DND-41 (cell line): ENCODE measurements at regions not wholly inside any gene's neighbourhood (a gene's known extent, or its start where the extent isn't known, plus 50 kb on each side); places are given as distances from the start of the nearest gene placed in this dataset.
"Not testable (repeated sequence)": the region's sequence is repeated elsewhere in the genome, so short reads cannot be mapped to it uniquely, and the experiment has no call there.

ENCODE experiments used
- ATAC-seq: fragments of 200-7000 bp; cut with Tn5 transposase; 3 replicates; pipeline ENCODE4 v1.9.1; 2021; ENCODE audit warnings: low read depth; ENCODE audit not compliant: insufficient read depth
- DNase-seq: peaks from one replicate; pipeline ENCODE4 v3.0.0-alpha.2; 2020
- H2AFZ ChIP-seq: 2 replicates; pipeline ENCODE4 v1.6.0; 2012; ENCODE audit warnings: low read depth, low read length
- H3K27ac ChIP-seq: 2 replicates; pipeline ENCODE4 v1.5.1; 2012; ENCODE audit warnings: low read length, inconsistent platforms
- H3K27me3 ChIP-seq: fragments of 200-600 bp; sonication (generic); 2 replicates; pipeline ENCODE4 v1.6.0; 2012; ENCODE audit warnings: low read length, mild to moderate bottlenecking, inconsistent platforms; ENCODE audit not compliant: insufficient read depth, poor library complexity
- H3K36me3 ChIP-seq: 2 replicates; pipeline ENCODE4 v1.5.1; 2012; ENCODE audit warnings: low read length, inconsistent platforms; ENCODE audit not compliant: insufficient read depth
- H3K4me1 ChIP-seq: 2 replicates; pipeline ENCODE4 v1.5.1; 2012; ENCODE audit warnings: mild to moderate bottlenecking, low read length; ENCODE audit not compliant: insufficient read depth
- H3K4me2 ChIP-seq: 2 replicates; pipeline ENCODE4 v1.6.0; 2012; ENCODE audit warnings: mild to moderate bottlenecking, moderate library complexity, low read length, inconsistent platforms; ENCODE audit not compliant: insufficient read depth
- H3K4me3 ChIP-seq, 2 experiments: fragments of 200-600 bp in 1 of 2; shearing (Covaris generic) in 1 of 2; 2 replicates each; pipeline ENCODE4 v1.5.1; 2012 to 2016; ENCODE audit warnings: inconsistent platforms in 2 of 2, low read length in 2 of 2, mild to moderate bottlenecking in 2 of 2, low read depth in 1 of 2, moderate library complexity in 1 of 2
- H3K79me2 ChIP-seq: 2 replicates; pipeline ENCODE4 v1.6.0; 2012; ENCODE audit warnings: low read length, inconsistent platforms; ENCODE audit not compliant: insufficient read depth
- H3K9ac ChIP-seq: 2 replicates; pipeline ENCODE4 v1.6.0; 2012; ENCODE audit warnings: low read depth, mild to moderate bottlenecking, inconsistent platforms, low read length, moderate library complexity
- H3K9me3 ChIP-seq: 2 replicates; pipeline ENCODE4 v1.5.1; 2012; ENCODE audit warnings: low read length, moderate library complexity, mild to moderate bottlenecking, inconsistent platforms; ENCODE audit not compliant: insufficient read depth, severe bottlenecking
- H4K20me1 ChIP-seq: 2 replicates; pipeline ENCODE4 v1.6.0; 2012; ENCODE audit warnings: low read length; ENCODE audit not compliant: insufficient read depth
- EZH2 ChIP-seq: IDR thresholded peaks from 3 replicates; pipeline ENCODE4 v1.6.1; 2012; ENCODE audit warnings: borderline replicate concordance, low read depth, mild to moderate bottlenecking, moderate library complexity, low read length, inconsistent platforms; ENCODE audit not compliant: severe bottlenecking
- TF ChIP-seq, protein P1 (sequence below): IDR thresholded peaks from 2 replicates; pipeline ENCODE4 v1.5.1; 2012; ENCODE audit warnings: borderline replicate concordance, low read length, moderate library complexity, mild to moderate bottlenecking; ENCODE audit not compliant: poor library complexity, severe bottlenecking; ENCODE audit errors: extremely low read depth

DNA sequence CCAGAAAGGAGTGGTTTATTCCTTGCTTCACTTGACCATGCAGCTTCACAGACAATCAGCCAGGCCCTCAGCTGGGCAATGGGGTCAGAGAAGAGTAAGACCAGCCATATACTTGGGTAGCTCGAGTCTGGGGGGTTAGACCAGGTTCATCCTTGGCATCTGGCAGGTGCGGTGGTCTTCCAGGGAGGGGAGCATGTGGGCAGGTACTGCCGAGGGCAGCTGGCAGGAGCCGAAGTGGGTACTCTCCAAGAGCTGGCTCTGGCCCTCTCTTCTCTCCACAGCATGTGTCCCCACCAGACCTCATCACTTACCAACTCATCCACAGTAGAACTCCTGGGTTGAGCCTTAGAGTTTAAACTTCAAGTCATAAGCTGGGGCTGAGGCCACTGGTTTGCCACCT lies 156.8 kb downstream of the FOXD2 start:
- Histone ChIP-seq H3K4me1 (no peaks in the 10 kb centered on the region), H4K20me1 (no peaks in the 10 kb centered on the region; the same call in 1 of the 2 replicates), H3K27ac (no peak overlapping the region), H3K79me2 (no peaks in the 10 kb centered on the region), H3K9ac (no peak overlapping the region), H3K9me3 (peaks cover 3% of the 10 kb centered on the region), H3K27me3 (peaks cover 9% of the 10 kb centered on the region), H2AFZ (no peak overlapping the region), H3K4me3 (no peak overlapping the region), H3K36me3 (no peaks in the 10 kb centered on the region), H3K4me2 (no peak overlapping the region)
- ATAC-seq (no peak), DNase-seq (no peak)
- TF ChIP-seq EZH2 = no peak
- TF ChIP-seq, protein P1, sequence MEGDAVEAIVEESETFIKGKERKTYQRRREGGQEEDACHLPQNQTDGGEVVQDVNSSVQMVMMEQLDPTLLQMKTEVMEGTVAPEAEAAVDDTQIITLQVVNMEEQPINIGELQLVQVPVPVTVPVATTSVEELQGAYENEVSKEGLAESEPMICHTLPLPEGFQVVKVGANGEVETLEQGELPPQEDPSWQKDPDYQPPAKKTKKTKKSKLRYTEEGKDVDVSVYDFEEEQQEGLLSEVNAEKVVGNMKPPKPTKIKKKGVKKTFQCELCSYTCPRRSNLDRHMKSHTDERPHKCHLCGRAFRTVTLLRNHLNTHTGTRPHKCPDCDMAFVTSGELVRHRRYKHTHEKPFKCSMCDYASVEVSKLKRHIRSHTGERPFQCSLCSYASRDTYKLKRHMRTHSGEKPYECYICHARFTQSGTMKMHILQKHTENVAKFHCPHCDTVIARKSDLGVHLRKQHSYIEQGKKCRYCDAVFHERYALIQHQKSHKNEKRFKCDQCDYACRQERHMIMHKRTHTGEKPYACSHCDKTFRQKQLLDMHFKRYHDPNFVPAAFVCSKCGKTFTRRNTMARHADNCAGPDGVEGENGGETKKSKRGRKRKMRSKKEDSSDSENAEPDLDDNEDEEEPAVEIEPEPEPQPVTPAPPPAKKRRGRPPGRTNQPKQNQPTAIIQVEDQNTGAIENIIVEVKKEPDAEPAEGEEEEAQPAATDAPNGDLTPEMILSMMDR = no peak

DNA sequence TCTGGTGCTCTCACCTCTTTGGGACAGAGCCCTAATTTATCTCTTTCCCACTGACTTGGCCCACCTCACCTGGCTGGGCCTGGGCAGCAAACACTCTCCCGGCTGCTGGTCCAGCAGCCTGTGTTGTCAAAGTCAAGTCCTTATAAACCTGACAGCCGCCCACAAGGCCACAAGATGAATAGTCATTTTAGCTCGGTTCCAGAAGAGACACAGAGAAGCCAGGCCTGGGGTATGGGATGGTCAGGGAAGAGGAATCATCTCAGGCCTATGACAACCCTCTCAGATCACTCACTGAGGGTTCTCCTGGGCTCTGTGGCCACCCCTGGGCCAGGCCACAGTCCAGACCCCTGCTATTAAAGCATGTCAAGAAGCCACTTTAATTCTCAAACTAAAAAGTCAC lies 158.5 kb downstream of the FOXD2 start:
- no peak for ATAC-seq
- no peak for DNase-seq
- Histone ChIP-seq H3K27me3 (peaks cover 3% of the 10 kb centered on the region), H3K4me3 (no peak overlapping the region), H3K79me2 (no peaks in the 10 kb centered on the region), H3K9me3 (peaks cover 5% of the 10 kb centered on the region), H4K20me1 (no peaks in the 10 kb centered on the region; the same call in 1 of the 2 replicates), H3K9ac (no peak overlapping the region), H2AFZ (no peak overlapping the region), H3K36me3 (no peaks in the 10 kb centered on the region), H3K4me2 (no peak overlapping the region), H3K27ac (no peak overlapping the region), H3K4me1 (no peaks in the 10 kb centered on the region)
- TF ChIP-seq, protein P1 = no peak
- no peak for TF ChIP-seq EZH2

DNA sequence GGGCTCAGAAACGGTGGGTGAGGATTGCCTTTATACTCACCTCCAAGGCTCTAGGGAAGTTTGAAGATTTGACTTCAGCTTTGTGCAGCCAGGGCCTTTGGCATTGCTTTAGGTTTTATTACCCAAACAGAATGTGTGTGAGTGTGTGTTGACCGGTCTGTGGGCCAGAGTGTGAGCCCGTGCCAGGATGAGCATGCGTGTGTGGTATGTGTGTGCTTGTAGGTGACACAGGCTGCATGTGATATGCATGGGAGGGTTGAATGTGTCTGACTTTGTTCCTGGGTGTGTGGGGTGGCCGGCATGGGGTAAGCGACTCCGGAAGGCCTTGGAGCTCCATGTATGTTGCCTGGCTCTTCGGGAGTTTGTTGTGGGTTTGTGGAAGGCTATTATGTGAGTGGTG lies 160.5 kb downstream of the FOXD2 start:
- Histone ChIP-seq H2AFZ (no peak overlapping the region), H3K27me3 (peaks cover 3% of the 10 kb centered on the region), H3K4me3 (no peak overlapping the region), H3K4me2 (no peak overlapping the region), H3K9ac (no peak overlapping the region), H4K20me1 (no peaks in the 10 kb centered on the region; the same call in 1 of the 2 replicates), H3K79me2 (no peaks in the 10 kb centered on the region), H3K27ac (no peak overlapping the region), H3K4me1 (no peaks in the 10 kb centered on the region), H3K9me3 (peaks cover 5% of the 10 kb centered on the region), H3K36me3 (no peaks in the 10 kb centered on the region)
- DNase-seq = no peak
- TF ChIP-seq, protein P1 = no peak
- no peak for TF ChIP-seq EZH2
- ATAC-seq = no peak

DNA sequence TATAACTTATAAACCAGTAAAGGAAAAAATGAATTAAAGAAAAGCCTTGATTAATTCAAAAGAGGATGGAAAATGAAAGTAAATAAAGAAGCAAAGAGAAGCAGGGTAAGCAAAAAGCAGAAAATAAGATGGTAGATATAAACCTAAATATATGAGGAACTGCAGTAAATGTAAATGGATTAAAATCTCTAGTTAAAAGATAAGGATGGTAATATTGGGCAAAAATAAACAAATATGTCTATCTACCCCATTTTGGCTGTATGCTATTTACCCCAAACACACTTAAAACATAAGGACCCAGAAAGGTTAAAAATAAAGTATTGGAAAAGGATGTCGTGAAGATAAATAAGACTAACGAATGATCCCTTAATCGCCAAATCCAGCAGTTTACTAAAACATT lies 161.9 kb downstream of the FOXD2 start:
- Histone ChIP-seq H3K4me3 (no peak overlapping the region), H3K9me3 (peaks cover 5% of the 10 kb centered on the region), H3K27ac (no peak overlapping the region), H2AFZ (no peak overlapping the region), H3K9ac (no peak overlapping the region), H3K4me1 (no peaks in the 10 kb centered on the region), H3K79me2 (no peaks in the 10 kb centered on the region), H3K36me3 (no peaks in the 10 kb centered on the region), H4K20me1 (no peaks in the 10 kb centered on the region), H3K4me2 (no peak overlapping the region), H3K27me3 (no peaks in the 10 kb centered on the region)
- DNase-seq (no peak), ATAC-seq (no peak)
- TF ChIP-seq, protein P1 = no peak
- TF ChIP-seq EZH2 = no peak

DNA sequence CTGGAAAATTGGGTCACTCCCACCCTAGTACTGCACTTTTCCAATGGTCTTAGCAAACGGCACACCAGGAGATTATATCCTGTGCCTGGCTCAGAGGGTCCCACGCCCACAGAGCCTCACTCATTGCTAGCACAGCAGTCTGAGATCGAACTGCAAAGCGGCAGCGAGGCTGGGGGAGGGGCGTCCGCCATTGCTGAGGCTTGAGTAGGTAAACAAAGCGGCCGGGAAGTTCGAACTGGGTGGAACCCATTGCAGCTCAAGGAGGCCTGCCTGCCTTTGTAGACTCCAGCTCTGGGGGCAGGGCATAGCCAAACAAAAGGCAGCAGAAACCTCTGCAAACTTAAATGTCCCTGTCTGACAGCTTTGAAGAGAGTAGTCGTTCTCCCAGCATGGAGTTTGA lies 164.6 kb downstream of the FOXD2 start:
- H2AFZ ChIP-seq, H4K20me1 ChIP-seq, H3K36me3 ChIP-seq, H3K4me2 ChIP-seq, H3K27ac ChIP-seq, H3K4me3 ChIP-seq, H3K27me3 ChIP-seq, H3K9ac ChIP-seq, H3K4me1 ChIP-seq, H3K9me3 ChIP-seq, DNase-seq, ATAC-seq, H3K79me2 ChIP-seq: not testable (repeated sequence)
